HG03060 (cell line): ENCODE measurements at regions not wholly inside any gene's neighbourhood (a gene's known extent, or its start where the extent isn't known, plus 50 kb on each side); places are given as distances from the start of the nearest gene placed in this dataset.

Experiments used
- ATAC-seq: cut with Tn5 transposase; IDR thresholded peaks from one replicate; pipeline ENCODE4 v1.9.1; 2021; ENCODE audit warnings: low read depth, moderate number of reproducible peaks; ENCODE audit not compliant: unreplicated experiment

GRCh38 chr14:53695692-53696214 lies 260.9 kb downstream of the BMP4 start:
- ATAC-seq = no peak

- ATAC-seq = no peak
Observed at GRCh38 chr14:53692885-53693284, 263.7 kb downstream of the BMP4 start.

GRCh38 chr14:53692451-53692850 lies 264.2 kb downstream of the BMP4 start:
- ATAC-seq = no peak

- no peak for ATAC-seq
Observed at GRCh38 chr14:53683229-53683628, 273.4 kb downstream of the BMP4 start.

GRCh38 chr14:53672526-53672925 lies 284.1 kb downstream of the BMP4 start:
- no peak for ATAC-seq

GRCh38 chr14:53670701-53671100 lies 285.9 kb downstream of the BMP4 start:
- ATAC-seq = no peak

GRCh38 chr14:53668897-53669296 lies 287.7 kb downstream of the BMP4 start:
- ATAC-seq = no peak

GRCh38 chr14:53663709-53664108 lies 292.9 kb downstream of the BMP4 start:
- no peak for ATAC-seq

- ATAC-seq = no peak
Observed at GRCh38 chr14:53655080-53655785, 301.4 kb downstream of the BMP4 start.

- ATAC-seq = no peak
Observed at GRCh38 chr14:53652068-53652467, 304.6 kb downstream of the BMP4 start.

- no peak for ATAC-seq
Observed at GRCh38 chr14:53651096-53651740, 305.4 kb downstream of the BMP4 start.

- no peak for ATAC-seq
Observed at GRCh38 chr14:53646925-53647324, 309.7 kb downstream of the BMP4 start.

GRCh38 chr14:53640695-53641094 lies 315.9 kb downstream of the BMP4 start:
- no peak for ATAC-seq

- ATAC-seq = no peak
Observed at GRCh38 chr14:53638966-53639365, 317.7 kb downstream of the BMP4 start.

- ATAC-seq = no peak
Observed at GRCh38 chr14:53634793-53635192, 321.8 kb downstream of the BMP4 start.

- ATAC-seq = no peak
Observed at GRCh38 chr14:53630336-53630735, 326.3 kb downstream of the BMP4 start.

- no peak for ATAC-seq
Observed at GRCh38 chr14:53628732-53629430, 327.7 kb downstream of the BMP4 start.

- no peak for ATAC-seq
Observed at GRCh38 chr14:53628261-53628660, 328.4 kb downstream of the BMP4 start.

GRCh38 chr14:53626761-53627160 lies 329.9 kb downstream of the BMP4 start:
- ATAC-seq = no peak

- ATAC-seq = no peak
Observed at GRCh38 chr14:53622447-53622846, 334.2 kb downstream of the BMP4 start.

GRCh38 chr14:53621921-53622320 lies 334.7 kb downstream of the BMP4 start:
- no peak for ATAC-seq
